HG03103 (cell line): ENCODE measurements at regions not wholly inside any gene's neighbourhood (a gene's known extent, or its start where the extent isn't known, plus 50 kb on each side); places are given as distances from the start of the nearest gene placed in this dataset.
"Not testable (repeated sequence)": the region's sequence is repeated elsewhere in the genome, so short reads cannot be mapped to it uniquely, and the experiment has no call there.

Source experiments
- ATAC-seq: cut with Tn5 transposase; IDR thresholded peaks from one replicate; pipeline ENCODE4 v1.9.1; 2021; ENCODE audit warnings: low read depth; ENCODE audit not compliant: unreplicated experiment

DNA sequence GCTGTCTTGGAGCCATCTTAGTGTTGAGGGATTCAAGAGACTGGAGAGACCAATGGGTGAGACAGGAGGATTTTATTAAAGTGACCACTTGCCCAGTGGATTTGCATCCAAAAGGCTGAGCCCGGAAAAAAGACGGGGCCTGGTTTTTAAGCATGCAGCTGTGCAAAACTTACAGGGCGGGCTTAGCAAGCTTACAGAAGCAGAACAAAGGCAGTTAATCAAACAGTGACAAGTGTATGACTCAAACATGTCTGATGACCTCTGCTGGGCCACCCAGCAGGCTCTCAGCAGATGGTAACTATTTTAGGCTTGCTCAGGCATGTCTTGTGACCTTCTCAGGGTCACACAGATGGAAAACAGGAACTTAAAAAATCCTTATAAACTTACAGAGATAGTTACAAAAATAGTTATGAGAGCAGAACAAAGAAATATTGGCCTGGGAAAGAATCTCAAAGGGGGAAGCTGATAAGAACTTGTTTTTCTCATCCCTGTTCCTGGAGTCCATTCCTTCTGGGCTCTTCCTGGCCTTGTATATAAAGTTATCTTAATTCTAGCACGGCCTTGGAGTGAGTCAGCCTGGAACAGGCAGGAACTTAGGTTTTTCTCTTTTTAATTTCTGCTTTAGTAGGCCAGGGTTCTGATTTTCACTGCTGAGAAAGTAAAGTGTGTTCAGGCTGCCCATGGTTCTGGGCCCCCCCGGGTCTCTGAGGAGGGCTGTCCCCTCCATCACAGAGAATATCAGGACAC is 141.3 kb downstream of the CCDC74A start:
- ATAC-seq = not testable (repeated sequence)

DNA sequence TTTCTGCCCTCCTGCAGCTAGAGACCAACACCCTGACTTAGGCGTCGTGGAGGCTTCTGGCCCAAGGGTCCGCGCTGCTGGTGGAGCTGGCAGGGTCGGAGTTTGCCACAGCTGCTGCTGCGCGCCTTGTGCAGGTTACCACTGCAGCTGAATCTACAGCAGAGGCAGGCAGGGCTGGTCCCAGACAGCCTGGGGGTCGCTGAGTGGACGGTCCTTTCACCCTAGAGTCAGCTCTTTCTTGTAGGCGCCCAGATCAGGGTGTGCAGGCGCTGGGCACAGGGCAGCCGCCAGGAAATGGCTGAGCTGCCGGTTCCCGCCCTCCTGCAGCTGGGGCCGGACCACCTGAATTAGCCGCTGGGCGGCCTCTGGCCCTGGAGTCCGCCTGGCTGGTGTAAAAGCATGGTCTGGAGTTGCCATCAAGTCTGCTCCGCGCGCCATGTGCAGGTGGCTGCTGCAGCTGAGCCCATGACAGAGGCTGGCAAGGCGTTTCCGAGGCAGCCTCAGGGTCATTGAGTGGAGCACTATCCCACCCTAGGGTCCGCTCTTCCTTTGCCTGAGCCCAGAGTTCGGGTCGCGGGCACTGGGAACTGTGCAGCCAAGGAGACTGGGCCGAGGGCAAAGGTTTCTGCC is 144.3 kb downstream of the CCDC74A start:
- ATAC-seq = not testable (repeated sequence)

DNA sequence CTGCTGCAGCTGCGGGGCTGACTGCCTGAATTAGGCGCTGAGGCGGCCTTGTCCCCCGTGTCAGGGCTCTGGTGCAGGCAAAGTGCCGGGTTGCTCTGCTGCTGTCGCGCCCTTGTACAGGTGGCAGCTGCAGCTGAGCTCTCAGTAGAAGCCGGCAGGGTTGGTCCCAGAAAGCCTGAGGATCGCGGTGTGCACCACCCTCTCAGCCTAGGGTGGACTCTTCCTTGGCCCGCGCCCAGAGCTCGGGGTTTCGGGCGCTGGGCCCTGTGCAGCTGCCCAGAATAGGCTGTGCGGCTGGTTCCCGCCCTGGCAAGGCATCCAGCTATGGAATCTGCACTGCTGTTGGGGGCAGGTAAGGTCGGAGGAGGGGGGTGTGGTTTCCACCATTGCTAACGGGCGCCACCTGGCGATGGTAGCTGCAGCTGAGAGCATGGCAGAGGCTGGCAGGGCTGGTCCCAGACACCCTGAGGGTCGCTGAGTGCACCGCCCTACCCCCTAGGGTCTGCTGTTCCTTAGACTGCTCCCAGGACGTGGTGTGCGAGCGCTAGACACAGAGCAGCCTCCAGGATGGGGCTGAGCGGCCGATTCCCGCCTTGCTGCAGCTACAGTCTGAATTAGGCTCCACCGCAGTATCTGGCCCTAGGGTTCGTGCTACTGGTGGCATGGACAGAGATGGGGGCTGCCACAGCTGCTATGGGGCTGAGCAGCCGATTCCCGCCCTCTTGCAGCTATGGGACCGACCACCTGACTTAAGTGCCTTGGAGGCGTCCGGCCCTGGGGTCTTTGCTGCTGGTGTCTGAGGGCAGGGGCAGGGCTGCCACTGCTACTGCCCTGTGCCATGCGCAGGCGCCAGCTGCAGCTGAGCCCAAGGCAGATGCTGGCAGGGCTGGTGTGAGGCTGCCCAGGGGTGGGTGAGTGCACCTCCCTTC is 145.0 kb downstream of the CCDC74A start:
- ATAC-seq = peak; percentile 85

DNA sequence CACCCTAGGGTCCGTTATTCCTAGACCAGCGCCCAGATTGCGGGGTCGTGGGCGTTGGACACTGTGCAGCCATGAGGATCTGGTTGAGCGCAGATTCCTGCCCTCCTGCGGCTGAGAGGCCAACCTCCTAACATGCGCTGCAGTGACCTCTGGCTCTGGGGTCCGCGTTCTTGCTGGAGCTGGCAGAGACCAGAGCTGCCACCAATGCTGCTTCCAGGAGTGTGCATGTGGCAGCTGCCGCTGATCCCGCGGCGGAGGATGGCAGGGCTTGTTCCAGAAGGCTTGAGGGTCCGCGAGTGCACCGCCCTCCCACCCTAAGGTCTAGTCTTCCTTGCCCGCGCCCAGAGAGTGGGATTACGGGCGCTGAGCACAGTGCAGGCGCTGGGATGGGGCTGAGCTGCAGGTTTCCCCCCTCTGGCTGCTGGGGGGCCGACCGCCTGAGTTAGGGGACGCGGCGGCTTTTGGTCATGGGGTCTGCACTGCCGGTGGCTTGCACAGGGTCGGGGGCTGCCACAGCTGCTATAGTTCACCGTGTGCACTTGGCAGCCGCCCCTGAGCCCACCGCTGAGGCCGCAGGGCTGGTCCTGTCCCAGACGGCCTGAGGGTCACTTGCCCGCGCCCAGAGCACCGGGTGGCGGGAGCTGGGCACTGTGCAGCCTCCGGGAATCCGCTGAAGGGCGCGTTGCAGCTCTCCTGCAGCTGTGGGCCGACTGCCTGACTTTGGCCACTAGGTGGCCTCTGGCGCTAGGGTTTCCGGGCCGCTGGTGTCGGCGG is 145.9 kb downstream of the CCDC74A start:
- ATAC-seq = peak; percentile 81

DNA sequence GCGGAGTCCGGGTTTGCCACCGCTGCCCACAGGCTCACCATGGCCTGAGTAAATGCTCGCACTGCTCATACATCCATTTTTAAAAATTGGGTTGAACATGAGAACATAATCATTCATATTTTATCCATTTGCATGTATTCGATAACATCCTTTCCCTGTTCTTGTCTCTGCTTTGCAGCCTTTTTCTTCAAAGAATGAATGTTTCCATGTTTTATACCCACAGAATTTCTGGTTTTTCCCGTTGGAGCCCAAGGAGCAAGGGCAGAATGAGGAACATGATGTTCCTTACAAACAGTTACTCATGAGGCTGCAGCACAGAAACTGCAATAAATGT is 146.5 kb downstream of the CCDC74A start:
- no peak for ATAC-seq

DNA sequence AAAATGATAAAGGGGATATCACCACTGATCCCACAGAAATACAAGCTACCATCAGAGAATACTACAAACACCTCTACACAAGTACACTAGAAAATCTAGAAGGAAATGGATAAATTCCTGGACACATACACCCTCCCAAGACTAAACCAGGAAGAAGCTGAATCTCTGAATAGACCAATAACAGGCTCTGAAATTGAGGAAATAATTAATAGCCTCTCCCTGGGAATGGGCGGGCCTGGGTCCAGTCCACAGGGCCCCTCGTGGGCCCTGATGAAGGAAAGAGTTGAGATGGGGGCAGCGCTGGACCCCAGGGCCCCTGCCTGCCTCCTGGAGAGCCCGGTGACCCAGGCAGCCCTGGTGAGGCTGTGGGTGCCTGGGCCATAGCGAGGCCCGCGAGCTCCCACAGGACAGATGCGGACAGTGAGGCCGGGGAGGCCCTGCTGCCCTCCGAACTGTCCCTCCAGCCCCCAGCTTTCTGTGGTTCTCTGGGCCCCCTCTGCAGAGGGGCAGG is 154.0 kb downstream of the CCDC74A start:
- ATAC-seq = peak; percentile 7

DNA sequence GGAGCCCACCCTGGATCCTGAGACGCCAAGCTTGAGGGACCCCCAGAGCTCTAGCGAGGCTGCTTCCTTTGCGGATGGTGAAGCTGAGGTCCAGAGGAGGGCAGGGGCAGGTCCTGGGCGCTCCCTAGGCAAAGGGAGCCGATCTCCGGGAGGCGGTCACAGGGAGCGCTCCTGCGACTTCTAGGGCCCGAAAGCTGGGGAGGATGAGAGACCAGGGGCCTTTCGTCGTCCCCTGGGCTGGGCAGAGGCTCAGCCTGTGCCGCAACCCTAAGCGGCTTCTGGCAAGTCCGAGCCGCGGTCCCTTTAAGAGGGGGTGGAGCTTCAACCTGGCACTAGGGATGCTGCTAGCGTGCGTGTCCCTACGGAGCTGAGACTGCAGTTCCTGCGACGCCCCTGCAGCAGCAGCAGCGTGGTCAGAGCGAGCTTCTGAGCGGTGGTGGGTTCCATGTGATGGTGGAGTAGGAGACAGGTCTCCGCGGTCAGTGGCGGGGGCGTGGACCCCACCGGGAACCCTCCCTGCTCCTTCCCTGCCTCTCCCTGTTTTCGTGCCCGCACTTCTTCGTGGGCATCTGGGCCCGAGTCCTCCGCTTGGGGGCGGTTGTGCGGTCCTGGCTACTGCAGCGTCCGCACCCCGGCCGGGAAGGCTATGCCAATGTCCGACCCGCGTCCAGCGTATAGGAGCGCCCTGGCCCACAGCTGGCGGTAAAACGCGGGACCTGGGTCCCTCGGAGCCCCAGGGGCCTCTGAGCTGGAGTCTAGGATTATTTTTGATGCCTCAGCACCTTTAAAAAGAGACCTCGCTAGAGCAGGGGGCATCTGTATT is 154.6 kb downstream of the CCDC74A start:
- peak; percentile 99 for ATAC-seq

DNA sequence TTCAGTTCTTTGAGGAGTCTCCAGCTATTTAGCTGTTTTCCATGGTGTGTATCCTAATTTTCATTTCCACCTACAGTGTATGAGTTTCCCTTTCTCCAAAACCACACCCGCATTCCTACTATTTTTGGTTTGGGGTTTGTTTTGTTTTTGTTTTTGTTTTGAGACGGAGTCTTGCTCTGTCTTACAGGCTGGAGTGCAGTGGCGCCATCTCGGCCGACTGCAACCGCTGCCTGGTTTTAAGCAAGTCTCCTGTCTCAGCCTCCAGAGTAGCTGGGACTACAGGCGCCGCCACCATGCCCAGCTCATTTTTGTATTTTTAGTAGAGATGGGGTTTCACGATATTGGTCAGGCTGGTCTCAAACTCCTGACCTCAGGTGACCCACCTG is 155.2 kb downstream of the CCDC74A start:
- peak; percentile 30 for ATAC-seq

DNA sequence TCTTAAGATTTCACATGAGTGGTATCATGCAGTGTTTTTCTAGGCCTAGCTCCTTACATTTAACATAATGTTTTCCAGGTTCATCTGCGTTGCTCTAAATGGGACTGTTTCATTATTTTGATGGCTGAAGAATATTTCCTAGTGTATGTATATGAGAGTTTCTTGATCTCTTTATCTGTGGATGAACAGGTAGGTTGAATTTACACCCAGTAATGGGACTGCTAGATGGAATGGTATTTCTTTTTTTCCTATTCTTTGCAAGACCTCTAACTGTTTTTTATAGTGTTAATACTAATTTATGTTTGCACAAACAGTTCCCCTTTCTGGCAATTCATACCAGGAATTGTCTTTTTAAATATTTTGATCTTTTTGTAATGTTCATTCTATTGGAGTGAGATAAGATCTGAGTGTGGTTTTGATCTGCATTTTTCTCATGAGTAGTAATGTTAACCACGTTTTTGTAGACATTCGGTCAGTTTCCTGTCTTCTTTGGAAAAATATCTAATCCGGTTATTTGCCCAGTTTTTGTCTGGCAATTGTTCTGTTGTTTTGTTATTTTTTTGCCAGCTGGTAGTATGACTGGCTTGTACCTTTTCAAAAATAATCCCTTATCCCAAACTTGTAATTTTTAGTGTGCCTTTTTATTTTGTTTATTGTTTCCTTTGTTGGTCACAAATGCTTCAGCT is 157.1 kb downstream of the CCDC74A start:
- not testable (repeated sequence) for ATAC-seq

DNA sequence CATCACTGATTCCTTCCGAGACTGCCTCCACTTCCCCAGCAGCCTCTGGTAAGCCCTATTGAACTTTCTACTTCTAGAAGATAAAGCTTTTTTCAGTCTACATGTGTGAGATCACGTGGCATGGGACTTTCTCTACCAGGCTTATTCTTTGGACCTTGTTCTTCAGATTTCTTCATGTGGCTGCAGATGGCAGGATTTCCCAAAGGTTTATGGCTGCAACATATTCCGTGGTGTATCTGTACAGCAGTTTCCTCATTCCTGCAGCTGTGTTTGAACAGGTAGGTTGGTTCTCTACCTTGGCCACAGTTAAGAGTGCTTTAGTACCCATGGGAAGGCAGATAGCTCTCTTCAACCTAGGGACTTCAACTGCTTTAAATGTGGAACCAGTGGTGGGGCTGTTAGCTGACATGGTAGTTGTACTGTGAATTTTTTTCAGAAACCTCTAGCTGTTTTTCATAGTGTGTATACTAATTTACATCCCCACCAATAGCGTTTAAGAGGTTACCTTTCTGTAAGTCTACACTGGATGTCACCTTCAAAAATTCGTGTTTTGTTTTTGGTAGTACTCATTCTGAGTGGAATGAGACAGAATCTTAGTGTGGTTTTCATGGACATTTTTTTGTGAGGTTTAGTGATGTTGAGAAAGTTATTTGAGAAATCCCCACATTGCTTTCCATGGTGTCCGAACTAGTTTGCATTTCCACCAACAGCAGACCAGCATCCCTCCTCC is 158.6 kb downstream of the CCDC74A start:
- not testable (repeated sequence) for ATAC-seq

DNA sequence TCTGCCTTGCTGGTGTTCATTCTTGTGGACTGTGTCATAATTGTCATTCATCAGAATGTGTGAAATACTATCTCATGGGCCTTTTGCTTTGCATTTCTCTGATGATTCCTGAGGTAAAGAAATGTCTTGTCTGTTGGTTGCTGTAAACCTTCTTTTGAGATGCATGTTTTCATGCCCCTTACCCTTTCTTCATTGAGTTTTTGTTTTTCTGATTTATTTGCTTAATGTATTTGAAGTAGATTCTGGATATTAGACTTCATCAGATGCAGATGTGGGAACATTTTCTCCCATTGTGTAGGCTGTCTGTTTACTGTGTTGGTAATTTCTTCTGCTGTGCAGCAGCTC is 159.2 kb downstream of the CCDC74A start:
- not testable (repeated sequence) for ATAC-seq

DNA sequence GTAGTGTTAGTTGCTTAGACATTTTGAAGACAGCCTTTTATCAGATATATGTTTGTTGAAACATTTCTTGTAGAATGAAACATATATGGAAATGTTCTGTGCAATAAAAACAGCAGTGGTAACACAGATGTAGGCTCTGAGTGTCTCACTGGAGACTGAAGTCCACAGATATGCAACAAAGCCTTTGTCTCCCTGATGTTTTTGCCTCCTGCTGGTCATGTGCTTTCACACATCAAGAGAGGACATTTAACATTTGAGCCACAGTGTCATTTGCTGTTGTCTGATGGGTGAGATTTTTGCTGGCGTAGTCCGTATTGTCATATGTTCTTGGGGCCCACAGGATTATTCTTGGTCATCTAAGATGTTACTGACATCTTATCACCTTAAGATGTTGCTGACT is 161.4 kb downstream of the CCDC74A start:
- ATAC-seq = not testable (repeated sequence)

DNA sequence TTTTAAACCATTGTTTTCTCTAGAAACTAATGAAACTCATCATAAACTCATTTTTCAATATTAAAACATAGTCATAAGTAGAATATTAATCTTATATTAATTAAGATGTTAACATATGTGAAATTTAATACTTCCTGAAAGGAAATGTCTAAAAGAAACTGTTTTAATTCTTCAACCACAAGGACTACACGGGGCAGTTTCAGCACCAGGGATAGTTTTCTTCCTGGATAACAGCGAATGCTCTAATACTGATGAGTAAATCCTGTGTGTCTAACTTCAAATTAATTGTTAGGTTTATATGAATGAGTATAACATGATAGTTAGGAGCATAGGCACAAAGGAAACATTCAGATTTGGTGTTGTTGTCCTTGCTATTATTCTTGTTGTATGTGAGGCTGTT is 183.6 kb downstream of the CCDC74A start:
- ATAC-seq = not testable (repeated sequence)

DNA sequence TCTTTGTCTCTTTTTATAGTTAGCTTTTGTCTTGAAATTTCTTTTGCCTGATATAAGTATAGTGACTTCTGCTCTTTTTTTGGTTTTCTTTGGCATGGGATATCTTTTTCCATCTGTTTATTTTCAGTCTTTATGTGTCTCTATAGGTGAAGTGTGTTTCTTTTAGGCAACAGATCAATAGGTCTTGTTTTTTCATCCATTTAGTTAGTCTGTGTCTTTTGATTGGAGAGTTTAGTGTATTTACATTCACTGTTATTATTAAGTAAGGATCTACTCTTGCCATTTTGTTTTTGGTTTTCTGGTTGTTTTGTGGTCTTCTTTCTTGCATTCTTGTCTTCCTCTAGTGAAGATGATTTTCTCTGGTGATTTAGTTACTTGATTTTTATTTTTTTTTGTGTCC is 190.2 kb downstream of the CCDC74A start:
- ATAC-seq = not testable (repeated sequence)

DNA sequence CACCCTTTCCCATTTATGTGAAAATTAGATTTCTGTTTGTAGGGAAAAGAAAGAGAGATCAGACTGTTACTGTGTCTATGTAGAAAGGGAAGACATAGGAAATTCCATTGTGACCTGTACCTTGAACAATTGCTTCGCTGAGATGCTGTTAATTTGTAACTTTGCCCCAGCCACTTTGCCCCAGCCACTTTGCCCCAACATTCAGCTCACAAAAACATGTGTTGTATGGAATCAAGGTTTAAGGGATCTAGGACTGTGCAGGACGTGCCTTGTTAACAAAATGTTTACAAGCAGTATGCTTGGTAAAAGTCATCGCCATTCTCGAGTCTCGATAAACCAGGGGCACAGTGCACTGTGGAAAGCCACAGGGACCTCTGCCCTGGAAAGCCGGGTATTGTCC is 193.5 kb downstream of the CCDC74A start:
- ATAC-seq = not testable (repeated sequence)

DNA sequence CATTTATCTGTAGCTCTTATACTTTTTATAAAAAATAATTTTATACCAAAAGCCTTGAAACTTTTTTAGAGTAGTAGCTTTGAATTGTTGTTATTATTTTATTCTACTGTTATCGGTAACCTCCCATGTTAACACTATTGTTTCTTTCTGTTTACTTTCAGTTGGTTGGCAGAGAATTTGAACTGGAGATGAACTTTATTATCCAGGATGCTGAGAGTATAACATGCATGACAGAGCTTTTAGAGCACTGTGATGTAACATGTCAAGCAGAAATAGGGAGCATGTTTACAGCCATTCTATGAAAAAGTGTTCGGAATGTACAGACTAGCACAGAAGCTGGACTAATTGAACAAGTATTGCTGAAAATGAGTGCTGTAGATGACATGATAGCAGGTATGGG is 194.6 kb downstream of the CCDC74A start:
- not testable (repeated sequence) for ATAC-seq

DNA sequence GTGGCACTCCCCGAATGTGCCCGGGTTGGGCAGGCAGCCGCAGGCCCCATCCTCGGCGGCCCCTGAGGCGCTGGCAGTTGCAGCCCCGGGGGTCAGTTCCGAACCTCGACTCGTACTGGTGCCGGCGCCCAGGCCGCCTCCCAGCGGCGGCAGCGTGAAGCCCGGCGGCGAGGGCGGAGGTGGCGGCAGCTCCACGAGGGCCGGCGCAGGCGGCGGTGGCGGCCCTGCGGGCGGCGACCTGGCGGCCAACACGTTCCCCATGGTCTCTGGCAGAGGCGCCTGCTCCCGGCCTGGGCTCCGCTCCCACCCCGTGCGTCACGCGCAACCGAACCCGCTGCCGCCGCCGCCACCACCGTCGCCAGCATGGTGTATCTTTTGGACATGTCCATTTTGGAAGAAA is 196.3 kb downstream of the CCDC74A start:
- no peak for ATAC-seq

DNA sequence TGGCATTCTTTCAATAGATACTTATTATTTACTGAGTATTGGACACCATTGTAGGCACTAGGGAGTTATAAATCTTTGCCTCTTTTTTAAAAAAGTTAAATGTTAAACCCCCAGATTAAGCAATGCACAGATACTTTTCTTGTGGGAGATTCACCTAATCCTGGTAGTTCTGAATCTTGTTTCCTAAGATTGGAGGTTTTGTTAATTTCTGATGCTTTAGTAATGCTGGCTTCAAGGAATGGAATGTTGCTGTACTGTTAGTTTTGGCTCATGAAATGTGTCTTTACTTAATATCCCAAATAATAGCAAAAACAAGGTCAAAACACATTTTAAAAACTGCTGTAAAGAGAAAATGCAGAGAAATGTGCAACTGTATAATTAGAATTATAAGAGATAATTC is 200.8 kb downstream of the CCDC74A start:
- ATAC-seq = not testable (repeated sequence)
